ENCODE measurements at regions not wholly inside any gene's neighbourhood (a gene's known extent, or its start where the extent isn't known, plus 50 kb on each side); places are given as distances from the start of the nearest gene placed in this dataset.

- Histone ChIP-seq H4K20me1 (ENCODE audit: insufficient read depth) (no peaks in the 10 kb centered on the region), H3K4me2 (ENCODE audit: low read length) (no peak overlapping the region), H3K9me2 (ENCODE audit: insufficient read depth, low read length) (no peaks in the 10 kb centered on the region), H3K9me3 (ENCODE audit: low read length) (no peaks in the 10 kb centered on the region), H3K9ac (ENCODE audit: low read length) (no peak overlapping the region), H3F3A (ENCODE audit: insufficient read depth, low read length, poor library complexity, severe bottlenecking) (no peaks in the 10 kb centered on the region), H2AFZ (ENCODE audit: low read depth, low read length) (no peak overlapping the region), H3K27me3 (ENCODE audit: insufficient read depth, low read depth, low read length) (no peaks in the 10 kb centered on the region), H3K27ac (ENCODE audit: low read length) (no peak overlapping the region), H3K79me2 (replicated peaks; ENCODE audit: insufficient read depth, low read length) (no peaks in the 10 kb centered on the region), H3K4me3 (ENCODE audit: low read length) (peak overlapping the region; percentile 12), H3K36me3 (ENCODE audit: insufficient read depth, low read length) (no peaks in the 10 kb centered on the region)
- TF ChIP-seq TAF1 (IDR thresholded peaks at IDR 0.05; ENCODE audit: low read depth): no peak
- no peak for TF ChIP-seq POLR2AphosphoS5 (IDR thresholded peaks at IDR 0.05)
- no peak for TF ChIP-seq EZH2 (IDR thresholded peaks at IDR 0.05; ENCODE audit: borderline replicate concordance, insufficient read depth, low read length, poor library complexity, severe bottlenecking)
- TF ChIP-seq RAD21 (conservative IDR thresholded peaks at IDR 0.05): no peak
- no peak for TF ChIP-seq SMC3 (conservative IDR thresholded peaks at IDR 0.05; ENCODE audit: poor library complexity)
- TF ChIP-seq CTCF (IDR thresholded peaks at IDR 0.05; ENCODE audit: poor library complexity, severe bottlenecking): no peak
- TF ChIP-seq EP300 (conservative IDR thresholded peaks at IDR 0.05; ENCODE audit: poor library complexity, severe bottlenecking): peak; percentile 74
- TF ChIP-seq REST (IDR thresholded peaks at IDR 0.05; ENCODE audit: borderline replicate concordance): no peak
Measured at GRCh38 chr14:58778202-58778601, 140.4 kb downstream of the DACT1 start.

DNA sequence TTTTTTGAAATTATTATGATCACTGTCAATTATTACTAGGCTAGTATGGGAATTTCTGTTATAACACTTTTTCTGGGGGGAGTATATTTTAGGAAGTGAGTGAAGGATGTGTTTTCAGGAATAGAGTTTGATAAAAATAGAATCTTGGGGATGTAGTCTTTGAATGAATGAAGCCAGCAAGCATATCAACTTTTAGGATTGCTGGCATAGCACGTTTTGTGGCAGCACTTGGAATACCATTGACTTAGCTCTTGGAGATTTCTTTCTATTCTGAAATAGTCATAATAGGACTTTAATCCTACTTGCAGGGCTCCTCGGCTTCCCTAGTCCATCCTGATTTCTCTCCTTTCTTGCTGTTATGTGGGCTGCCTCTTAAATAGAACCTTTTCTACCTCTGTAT lies 141.6 kb downstream of the DACT1 start:
- TF ChIP-seq RAD21 (conservative IDR thresholded peaks at IDR 0.05) (no peak), SMC3 (conservative IDR thresholded peaks at IDR 0.05; ENCODE audit: poor library complexity) (no peak), POLR2AphosphoS5 (IDR thresholded peaks at IDR 0.05) (no peak), REST (IDR thresholded peaks at IDR 0.05; ENCODE audit: borderline replicate concordance) (no peak)
- Histone ChIP-seq H3K36me3 (ENCODE audit: insufficient read depth, low read length) (no peaks in the 10 kb centered on the region), H3K9ac (ENCODE audit: low read length) (no peak overlapping the region), H3K27ac (ENCODE audit: low read length) (no peak overlapping the region), H4K20me1 (ENCODE audit: insufficient read depth) (no peaks in the 10 kb centered on the region), H3K4me3 (ENCODE audit: low read length) (no peak overlapping the region), H2AFZ (ENCODE audit: low read depth, low read length) (no peak overlapping the region), H3K9me2 (ENCODE audit: insufficient read depth, low read length) (no peaks in the 10 kb centered on the region), H3K4me2 (ENCODE audit: low read length) (no peak overlapping the region), H3K27me3 (ENCODE audit: insufficient read depth, low read depth, low read length) (no peaks in the 10 kb centered on the region), H3F3A (ENCODE audit: insufficient read depth, low read length, poor library complexity, severe bottlenecking) (no peaks in the 10 kb centered on the region), H3K79me2 (replicated peaks; ENCODE audit: insufficient read depth, low read length) (no peaks in the 10 kb centered on the region), H3K9me3 (ENCODE audit: low read length) (no peaks in the 10 kb centered on the region)
